RCC 7860 (cell line): ENCODE measurements at regions not wholly inside any gene's neighbourhood (a gene's known extent, or its start where the extent isn't known, plus 50 kb on each side); places are given as distances from the start of the nearest gene placed in this dataset.
"Not testable (repeated sequence)": the region's sequence is repeated elsewhere in the genome, so short reads cannot be mapped to it uniquely, and the experiment has no call there.

Experiments
- DNase-seq: peaks from one replicate; pipeline ENCODE4 v3.0.0-alpha.2; 2015; ENCODE audit warnings: low spot score
- FAIRE-seq: peaks from 2 replicates; lab custom pipeline; 2012; peaks lifted over from hg19 to GRCh38; lab: Jason Lieb, UNC

- FAIRE-seq (no peak), DNase-seq (no peak)
These were observed 757.0 kb upstream of the KCND2 start for GRCh38 chr7:119515962-119516361.

- FAIRE-seq (no peak), DNase-seq (no peak)
These were observed 750.7 kb upstream of the KCND2 start for GRCh38 chr7:119522263-119522662.

DNA sequence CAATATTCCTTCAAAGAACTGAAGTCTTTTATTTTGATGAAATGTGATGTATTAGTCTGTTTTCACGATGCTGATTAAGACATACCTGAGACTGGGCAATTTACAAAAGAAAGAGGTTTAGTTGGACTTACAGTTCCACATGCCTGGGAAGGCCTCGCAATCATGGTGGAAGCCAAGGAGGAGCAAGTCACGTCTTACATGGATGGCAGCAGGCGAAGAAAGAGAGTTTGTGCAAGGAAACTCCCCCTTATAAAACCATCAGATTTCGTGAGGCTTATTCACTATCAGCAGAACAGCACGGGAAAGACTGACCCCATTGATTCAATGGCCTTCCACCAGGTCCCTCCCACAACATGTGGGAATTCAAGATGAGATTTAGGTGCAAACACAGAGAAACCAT lies 750.3 kb upstream of the KCND2 start:
- FAIRE-seq (no peak), DNase-seq (no peak)

GRCh38 chr7:119545118-119545517 lies 727.9 kb upstream of the KCND2 start:
- DNase-seq (peak; percentile 47), FAIRE-seq (no peak)

DNA sequence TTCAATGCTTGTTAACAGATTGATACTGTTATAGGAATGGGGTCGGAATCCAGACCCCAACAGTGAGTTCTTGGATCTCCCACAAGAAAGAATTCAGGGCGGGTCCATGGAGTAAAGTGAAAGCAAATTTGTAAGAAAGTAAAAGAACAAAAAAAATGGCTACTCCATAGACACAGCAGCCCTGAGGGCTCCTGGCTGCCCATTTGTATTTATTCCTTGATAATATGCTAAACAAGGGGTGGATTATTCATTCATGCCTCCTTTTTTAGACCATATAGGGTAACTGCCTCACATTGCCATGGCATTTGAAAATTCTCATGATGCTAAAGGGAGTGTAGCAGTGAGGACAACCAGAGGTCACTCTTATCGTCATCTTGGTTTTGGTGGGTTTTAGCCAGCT lies 717.2 kb upstream of the KCND2 start:
- FAIRE-seq (no peak), DNase-seq (no peak)

- no peak for FAIRE-seq
- no peak for DNase-seq
These were observed 716.5 kb upstream of the KCND2 start for GRCh38 chr7:119556436-119556835.

DNA sequence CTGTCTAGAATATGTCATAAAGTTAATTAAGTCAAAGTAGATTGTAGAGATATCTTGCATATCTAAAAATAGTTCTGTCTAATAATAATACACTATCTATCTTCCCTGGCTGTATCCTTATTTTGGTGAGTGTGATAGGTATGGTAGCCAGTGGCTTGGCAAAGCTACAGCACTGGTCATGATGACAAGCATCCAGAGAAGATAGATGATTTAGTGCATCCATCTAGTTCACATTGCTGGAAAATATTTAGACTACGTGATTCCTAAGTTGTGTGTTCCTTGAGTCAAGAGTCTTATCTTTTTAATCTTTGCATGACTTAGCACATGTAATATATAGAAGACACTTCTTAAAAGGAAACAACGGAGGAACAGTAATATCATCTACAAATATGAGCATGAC lies 711.2 kb upstream of the KCND2 start:
- DNase-seq (no peak), FAIRE-seq (no peak)

DNA sequence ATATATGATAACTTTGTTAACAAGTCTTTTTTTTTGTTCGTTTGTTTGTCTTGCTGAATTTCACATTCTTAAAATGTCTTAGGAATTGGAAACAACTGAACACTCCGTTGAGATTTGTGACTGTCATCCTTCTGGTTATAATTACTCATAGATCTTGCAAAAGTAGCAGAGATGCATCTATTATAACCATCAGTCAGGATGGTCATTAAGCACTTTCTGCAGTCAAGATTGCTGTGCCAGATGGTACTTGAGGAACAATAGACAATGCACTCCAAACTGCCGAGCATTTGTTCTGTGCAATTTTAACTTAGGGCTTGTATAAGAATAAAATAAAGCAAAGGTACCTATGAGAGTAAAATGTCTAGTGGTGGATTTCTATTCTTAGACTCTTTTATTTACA lies 710.1 kb upstream of the KCND2 start:
- FAIRE-seq (no peak), DNase-seq (no peak)

GRCh38 chr7:119571666-119572065 lies 701.3 kb upstream of the KCND2 start:
- DNase-seq (no peak), FAIRE-seq (no peak)

DNA sequence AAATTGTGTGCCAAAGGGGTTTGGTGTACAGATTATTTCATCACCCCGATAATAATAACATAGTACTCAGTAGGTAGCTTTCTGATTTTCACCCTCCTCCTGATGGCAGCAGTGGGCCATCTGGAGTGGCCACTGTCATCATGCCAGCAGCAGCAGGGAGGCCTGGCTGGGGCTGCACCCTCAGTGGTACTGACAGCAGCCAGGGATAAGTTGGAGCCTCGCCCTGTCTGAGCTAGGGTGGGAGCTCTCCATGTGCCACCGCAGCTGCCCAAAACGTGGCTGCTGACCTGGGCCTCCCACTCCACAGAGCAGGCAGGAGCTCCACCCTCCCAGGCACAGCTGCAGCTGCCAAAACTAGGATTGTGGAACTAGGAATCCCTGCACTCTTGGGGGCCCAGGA lies 700.8 kb upstream of the KCND2 start:
- DNase-seq = no peak

DNA sequence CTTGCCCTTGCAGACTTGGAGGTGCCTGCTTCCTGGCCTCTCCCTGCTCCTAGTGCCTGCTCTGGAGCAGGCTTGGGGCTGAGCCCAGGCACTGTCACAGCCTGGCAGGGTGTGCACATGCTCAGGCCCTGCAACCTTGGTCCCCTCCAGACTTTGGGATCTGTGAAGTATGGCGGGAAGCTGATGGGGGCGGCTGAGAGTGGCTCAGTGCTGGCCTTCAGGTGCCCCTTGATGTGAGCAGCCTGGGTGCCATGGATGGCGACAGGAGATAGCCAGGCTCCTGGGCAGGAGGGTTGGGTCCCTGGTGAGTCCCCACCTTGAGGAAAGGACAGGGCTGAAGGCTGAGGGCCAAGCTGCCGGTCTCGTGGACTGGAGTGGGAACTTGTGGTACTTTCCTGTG lies 700.4 kb upstream of the KCND2 start:
- FAIRE-seq (no peak), DNase-seq (no peak)

More for the DNA sequence above, 700.8 kb upstream of the KCND2 start:
- no peak for FAIRE-seq

DNA sequence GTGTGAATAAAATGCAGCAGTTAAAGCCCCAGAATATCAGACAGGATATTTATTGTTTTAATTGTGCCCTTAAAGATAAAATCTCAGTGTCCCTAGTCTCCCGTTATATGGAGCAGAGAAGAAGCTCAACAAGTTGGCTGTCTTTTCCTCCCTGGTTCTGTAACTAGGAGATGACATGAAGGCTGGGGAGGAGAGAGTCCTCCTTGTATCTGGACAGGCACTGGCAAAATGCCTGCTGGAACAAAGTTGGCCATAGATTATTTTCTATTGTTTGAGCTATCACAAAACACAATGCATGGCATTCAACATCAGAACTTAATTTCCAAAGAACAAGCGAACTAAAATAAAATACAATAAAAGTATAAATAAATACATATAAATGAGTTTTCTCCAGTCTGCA lies 694.9 kb upstream of the KCND2 start:
- FAIRE-seq (no peak), DNase-seq (no peak)

DNA sequence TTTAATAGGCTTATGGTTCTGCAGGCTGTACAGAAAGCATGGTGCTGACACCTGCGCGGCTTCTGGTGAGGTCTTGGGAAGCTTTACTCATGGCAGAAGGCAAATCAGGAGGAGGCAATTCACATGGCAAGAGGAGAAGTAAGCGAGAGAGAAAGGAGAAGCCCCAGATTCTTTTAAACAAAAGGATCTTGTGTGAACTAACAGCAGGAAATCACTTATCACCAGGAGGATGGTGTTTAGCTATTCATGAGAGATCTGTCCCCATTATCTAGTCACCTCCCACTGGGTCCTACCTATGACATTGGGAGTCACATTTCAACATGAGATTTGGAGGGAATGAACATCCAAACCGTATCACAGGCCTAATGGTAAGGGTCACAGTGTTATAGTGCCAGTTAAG lies 678.0 kb upstream of the KCND2 start:
- DNase-seq = no peak
- no peak for FAIRE-seq

GRCh38 chr7:119596651-119597050 lies 676.3 kb upstream of the KCND2 start:
- DNase-seq = no peak
- no peak for FAIRE-seq

DNA sequence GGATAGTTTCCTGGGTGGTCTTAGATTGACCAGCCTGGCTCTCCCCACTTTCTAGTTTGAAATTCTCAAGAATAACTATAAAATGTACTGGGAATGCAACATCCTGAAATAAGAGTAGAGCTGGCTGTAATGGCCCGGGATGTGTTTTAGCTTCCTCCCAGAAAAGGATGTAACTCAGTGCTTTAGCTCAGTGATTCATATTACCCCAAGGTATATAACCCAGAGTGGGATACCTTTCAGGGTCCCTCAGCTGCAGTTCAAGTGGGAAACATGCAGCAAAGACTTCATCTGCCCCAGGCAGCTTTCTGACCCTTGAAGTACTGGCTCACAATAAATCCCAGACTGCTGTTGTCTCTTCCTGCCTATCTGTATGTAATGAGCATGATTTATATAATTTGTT lies 666.7 kb upstream of the KCND2 start:
- FAIRE-seq (no peak), DNase-seq (no peak)

DNA sequence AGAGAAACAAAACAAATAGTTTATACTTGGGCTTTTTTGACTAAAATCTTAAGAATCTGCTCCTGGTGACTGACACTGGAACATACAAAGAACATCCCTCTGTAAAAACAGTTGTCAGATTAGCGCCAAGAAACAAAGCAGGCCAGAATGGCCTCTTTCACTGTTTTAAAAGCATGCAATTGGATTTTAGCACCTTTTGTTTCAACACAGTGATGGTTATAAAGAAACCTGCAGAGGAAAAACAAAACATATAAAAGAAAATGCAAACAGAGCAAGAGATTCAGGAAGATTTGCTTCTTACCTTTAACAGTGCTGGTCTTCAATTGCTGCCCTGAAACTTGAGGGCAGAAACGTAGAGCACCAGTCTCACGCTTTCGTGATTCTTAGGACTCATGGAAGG lies 652.2 kb upstream of the KCND2 start:
- DNase-seq = no peak
- no peak for FAIRE-seq

DNA sequence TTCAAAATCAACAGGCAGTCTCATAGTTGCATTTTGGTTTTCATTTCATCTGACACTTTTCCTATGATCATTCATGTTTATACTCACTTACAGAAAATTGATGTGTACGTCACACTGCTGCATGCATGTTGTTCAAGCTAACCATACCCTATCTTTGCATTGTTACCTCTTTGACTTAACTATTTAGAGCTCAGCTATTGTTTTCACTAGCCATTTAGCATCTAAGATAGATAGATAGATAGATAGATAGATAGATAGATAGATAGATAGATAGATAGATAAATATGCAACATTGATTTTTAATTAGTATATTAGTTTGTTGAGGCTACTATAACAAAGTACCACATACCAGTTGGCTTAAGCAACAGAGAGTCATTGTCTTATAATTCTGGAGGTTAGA lies 649.5 kb upstream of the KCND2 start:
- FAIRE-seq (no peak), DNase-seq (no peak)

- DNase-seq (no peak), FAIRE-seq (no peak)
These were observed 642.5 kb upstream of the KCND2 start for GRCh38 chr7:119630406-119630969.

DNA sequence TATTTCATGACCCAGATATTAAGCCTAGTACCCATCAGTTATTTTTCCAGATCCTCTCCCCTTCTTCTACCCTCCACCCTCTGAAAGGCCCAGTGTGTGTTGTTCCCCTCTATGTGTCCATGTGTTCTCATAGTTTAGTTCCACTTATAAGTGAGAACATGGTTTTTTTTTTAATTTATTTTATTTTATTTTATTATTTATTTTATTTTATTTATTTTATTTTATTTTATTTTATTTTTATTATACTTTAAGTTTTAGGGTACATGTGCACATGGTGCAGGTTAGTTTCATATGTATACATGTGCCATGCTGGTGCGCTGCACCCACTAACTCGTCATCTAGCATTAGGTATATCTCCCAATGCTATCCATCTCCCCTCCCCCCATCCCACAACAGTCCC lies 639.2 kb upstream of the KCND2 start:
- FAIRE-seq, DNase-seq: not testable (repeated sequence)

- peak; percentile 5 for FAIRE-seq
These were observed 632.6 kb upstream of the KCND2 start for GRCh38 chr7:119640326-119640725.

DNA sequence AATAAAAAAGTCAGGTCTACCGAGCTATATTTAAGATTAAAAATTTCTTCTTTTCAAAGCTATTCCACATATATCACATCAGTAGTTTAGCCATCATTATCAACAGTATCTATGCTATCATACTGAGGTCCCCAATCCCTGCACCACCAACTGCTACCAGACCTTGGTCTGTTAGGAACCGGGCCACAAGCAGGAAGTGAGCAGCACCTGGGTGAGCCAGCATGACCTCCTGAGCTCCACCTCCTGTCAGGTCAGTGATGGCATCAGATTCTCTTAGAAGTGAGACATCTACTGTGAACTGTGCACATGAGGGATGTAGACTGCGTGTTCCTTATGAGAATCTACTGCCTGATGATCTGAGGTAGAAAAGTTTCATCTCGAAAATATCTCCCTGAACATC lies 632.1 kb upstream of the KCND2 start:
- DNase-seq = no peak
- FAIRE-seq = no peak

More at GRCh38 chr7:119640326-119640725, 632.6 kb upstream of the KCND2 start:
- DNase-seq = no peak

- DNase-seq = no peak
- FAIRE-seq = no peak
These were observed 629.4 kb upstream of the KCND2 start for GRCh38 chr7:119643558-119643957.

- no peak for DNase-seq
- no peak for FAIRE-seq
These were observed 625.7 kb upstream of the KCND2 start for GRCh38 chr7:119647286-119647685.
